HS-5 (cell line): ENCODE measurements at regions not wholly inside any gene's neighbourhood (a gene's known extent, or its start where the extent isn't known, plus 50 kb on each side); places are given as distances from the start of the nearest gene placed in this dataset.
"Not testable (repeated sequence)": the region's sequence is repeated elsewhere in the genome, so short reads cannot be mapped to it uniquely, and the experiment has no call there.

Experiments used
- DNase-seq: peaks from one replicate; pipeline ENCODE4 v3.0.0-alpha.2; 2012; ENCODE audit warnings: low read depth

- no peak for DNase-seq
These were observed 145.1 kb upstream of the RMP24 start for GRCh38 chr18:35827275-35827902.

GRCh38 chr18:35827903-35828275, 144.6 kb upstream of the RMP24 start:
- DNase-seq, result no peak

DNA sequence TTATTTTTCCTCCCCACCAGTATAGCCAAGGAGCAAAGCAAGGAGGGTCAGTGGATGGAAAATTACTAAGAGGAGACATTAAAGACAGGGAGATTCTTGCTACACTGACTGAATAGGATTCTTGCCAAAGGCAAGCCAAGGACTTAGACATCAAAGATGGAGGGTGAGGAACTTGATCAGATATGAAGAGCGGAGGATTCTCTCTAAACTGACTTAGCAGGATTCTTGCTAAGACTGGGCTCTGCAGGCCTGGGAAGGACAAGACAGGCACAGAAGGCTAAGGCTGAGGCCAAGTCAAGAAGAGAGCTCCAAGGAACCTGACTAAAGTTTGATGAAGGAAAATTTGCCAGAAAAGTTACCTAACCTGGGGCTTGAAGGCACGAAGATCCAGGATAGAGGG, 143.9 kb upstream of the RMP24 start:
- DNase-seq, result no peak

DNA sequence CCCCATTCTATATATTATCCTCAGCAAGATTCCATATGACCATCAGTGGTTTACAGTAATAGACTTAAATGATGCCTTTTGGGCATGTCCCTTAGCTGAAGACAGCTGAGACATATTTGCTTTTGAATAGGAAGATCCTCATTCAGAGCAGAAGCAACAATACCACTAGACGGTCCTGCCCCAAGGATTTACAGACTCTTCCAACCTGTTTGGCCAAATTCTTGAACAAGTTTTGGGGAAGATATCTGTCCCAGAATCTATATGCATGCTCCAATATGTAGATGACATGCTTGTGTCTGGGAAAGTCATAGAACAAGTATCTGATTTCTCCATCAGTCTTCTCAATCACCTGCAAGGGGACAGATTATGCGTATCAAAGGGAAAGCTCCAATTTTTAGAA, 137.1 kb upstream of the RMP24 start:
- DNase-seq, result no peak

DNA sequence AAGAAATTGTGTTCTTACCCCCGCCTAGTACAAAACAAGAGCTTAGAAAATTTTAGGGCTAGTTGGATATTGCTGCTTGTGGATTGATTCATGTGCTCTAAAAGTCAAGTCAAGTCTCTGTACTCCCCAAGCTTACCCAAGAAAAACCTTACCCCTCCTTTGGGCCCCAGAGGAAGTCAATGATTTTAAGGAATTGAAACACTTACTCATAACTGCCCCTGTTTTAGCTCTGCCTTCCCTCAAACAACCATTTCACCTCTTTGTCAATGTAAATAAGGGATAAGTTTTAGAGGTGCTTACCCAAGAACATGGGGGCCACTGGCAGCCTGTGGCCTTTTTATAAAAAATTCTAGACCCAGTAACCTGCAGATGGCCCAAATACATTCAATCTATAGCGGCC, 136.6 kb upstream of the RMP24 start:
- no peak for DNase-seq

DNA sequence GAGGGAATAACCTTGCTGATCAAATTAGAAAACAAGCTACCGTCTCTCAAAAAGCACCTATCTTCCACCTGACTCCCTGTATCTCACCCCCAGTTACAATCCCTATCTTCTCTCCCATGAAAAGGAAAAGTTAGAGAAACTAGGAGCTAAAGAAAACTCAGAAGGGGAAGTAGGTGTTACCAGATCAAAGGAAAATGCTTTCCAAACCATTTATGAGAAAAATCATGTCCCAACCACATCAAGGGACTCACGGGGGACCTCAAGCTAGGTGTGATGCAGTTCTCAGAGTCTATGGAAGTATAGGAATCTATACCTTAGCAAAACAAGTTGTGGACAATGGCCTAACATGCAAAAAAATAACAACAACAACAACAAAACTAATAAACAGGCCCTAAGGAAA, 135.5 kb upstream of the RMP24 start:
- DNase-seq, result no peak

- no peak for DNase-seq
These were observed 134.5 kb upstream of the RMP24 start for GRCh38 chr18:35837922-35838496.

GRCh38 chr18:35841283-35841682, 131.2 kb upstream of the RMP24 start:
- DNase-seq, result no peak

GRCh38 chr18:35842536-35842935, 129.9 kb upstream of the RMP24 start:
- DNase-seq, result peak; percentile 10

GRCh38 chr18:35848321-35848720, 124.2 kb upstream of the RMP24 start:
- not testable (repeated sequence) for DNase-seq

- not testable (repeated sequence) for DNase-seq
These were observed 123.2 kb upstream of the RMP24 start for GRCh38 chr18:35849241-35849640.

GRCh38 chr18:35851286-35851970, 121.1 kb upstream of the RMP24 start:
- DNase-seq, result no peak

DNA sequence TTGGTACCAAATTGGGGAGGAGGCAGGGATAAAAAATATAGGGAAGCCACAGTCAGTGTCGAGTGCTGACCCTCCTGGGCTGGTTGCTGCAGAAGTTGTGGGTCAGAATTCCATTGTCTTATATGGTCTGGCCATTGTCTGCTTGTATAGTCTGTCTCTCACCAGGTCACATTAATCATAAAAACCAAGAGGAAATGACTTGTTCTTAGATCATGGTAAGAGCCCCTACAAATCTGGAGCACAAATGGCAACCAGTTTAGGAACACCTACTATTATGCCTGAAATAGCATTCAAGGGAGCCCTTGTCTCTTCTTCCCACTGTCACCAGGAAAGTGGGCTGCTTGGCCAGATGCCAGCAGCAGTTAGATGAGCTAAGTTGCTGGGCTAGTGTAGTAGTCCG, 119.7 kb upstream of the RMP24 start:
- DNase-seq, result no peak

- no peak for DNase-seq
These were observed 118.4 kb upstream of the RMP24 start for GRCh38 chr18:35854095-35854494.

GRCh38 chr18:35856178-35856577, 116.3 kb upstream of the RMP24 start:
- no peak for DNase-seq

DNA sequence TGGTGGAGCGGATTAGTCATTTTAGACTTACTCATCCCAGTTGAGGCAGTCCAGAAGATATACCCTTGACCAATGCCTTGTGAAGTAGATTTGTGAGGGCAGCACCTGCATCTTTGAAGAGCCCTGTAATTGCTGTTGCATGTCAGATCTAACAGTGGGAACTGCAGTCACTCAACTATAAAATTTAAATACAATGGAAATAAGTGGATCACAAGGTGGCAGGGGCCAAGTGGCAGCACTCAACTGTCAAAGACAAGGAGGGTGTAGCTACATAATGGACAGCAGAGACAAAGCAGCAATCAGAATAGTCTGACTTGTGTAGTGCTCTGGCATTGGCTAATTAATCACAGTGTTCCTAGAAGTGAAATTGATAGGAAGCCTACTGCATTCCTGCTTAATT, 115.8 kb upstream of the RMP24 start:
- not testable (repeated sequence) for DNase-seq

- DNase-seq, result not testable (repeated sequence)
These were observed 114.9 kb upstream of the RMP24 start for GRCh38 chr18:35857581-35857980.

- DNase-seq, result no peak
These were observed 110.9 kb upstream of the RMP24 start for GRCh38 chr18:35861367-35862118.

DNA sequence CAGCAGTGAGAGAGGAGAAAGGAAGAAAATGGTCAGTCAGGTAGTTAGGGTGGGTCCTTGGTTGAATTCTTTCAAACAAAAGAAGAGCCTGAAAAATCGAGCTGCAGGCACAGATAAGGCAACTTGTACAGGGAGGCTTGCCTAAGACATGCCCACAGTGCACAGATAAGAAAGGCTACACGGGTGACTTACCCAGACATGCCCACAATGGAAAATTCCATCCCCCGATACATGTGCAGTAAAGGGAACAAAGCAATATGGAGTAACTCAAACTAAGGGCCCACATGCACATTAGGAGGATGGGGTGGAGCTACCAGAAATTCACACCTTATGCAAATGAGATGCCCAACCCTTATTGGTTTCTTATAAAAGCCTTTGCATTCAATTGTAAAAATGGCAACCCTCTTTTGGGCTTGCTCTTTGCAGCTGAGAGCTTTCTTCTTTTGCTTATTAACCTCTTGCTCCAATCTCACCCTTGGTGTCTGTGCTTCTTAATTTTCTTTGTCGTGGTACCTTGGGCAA, 110.3 kb upstream of the RMP24 start:
- DNase-seq, result no peak

DNA sequence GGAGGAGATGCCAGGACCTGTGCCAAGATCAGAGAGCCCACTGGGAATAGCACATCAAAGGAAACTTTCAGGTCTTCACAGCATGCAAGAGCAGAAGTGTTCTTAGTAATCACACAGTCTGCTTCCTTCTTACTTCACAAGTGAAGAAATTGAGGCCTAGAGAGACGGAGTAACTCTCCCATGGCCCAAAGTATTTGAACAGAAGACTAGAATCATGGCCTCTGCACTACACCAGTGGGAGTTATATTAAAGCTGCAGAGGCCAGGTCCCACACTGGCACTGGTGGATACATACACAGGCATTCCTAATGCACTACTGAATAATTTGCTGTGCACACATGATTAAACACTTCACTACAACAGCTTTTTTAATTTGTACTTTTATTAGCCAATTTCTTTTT, 107.6 kb upstream of the RMP24 start:
- no peak for DNase-seq

GRCh38 chr18:35868915-35869314, 103.6 kb upstream of the RMP24 start:
- no peak for DNase-seq

DNA sequence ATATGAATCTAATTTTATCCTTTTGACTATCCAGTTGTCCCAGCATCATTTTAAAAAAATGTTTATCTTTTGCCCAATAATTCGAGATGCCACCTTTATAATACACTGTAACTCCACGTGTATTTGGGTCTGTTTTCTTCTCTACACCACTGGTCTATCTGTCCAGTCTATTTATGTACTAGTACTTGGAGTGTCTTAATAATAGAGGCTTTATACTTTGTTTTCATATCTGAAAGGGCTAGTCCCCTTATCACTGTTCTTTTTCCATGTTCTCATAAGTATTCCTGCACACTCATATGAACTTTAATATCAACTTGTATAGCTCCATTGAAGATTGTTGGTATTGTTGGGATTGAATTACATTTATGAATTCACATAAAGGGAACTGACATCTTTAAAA, 101.1 kb upstream of the RMP24 start:
- DNase-seq, result no peak

DNA sequence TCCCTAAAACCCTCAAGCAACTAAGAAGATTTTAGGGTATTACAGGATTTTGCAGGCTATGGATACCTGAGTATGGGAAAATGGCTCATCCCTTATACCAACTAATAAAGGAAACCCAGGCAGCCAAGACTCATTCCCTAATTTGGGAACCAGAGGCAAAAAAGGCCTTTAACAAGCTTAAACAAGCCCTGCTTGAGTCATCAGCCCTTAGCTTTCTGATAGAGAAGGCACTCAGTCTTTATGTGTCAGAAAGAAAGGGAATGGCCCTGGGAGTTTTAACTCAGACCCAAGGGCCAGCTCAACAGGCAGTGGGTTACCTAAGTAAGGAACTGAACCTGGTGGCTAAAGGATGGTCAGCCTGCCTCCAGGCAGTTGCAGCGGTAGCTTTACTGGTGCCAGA, 96.9 kb upstream of the RMP24 start:
- no peak for DNase-seq
